BLaER1 (cell line): ENCODE measurements at regions not wholly inside any gene's neighbourhood (a gene's known extent, or its start where the extent isn't known, plus 50 kb on each side); places are given as distances from the start of the nearest gene placed in this dataset.

Experiments used
- H3K27ac ChIP-seq: shearing (Covaris generic); formaldehyde crosslinking; 2 replicates; pipeline ENCODE4 v1.8.1; 2022
- H3K27me3 ChIP-seq: shearing (Covaris generic); formaldehyde crosslinking; 2 replicates; pipeline ENCODE4 v1.8.1; 2022
- H3K36me3 ChIP-seq: shearing (Covaris generic); formaldehyde crosslinking; 2 replicates; pipeline ENCODE4 v1.8.1; 2022
- H3K4me1 ChIP-seq: shearing (Covaris generic); formaldehyde crosslinking; 2 replicates; pipeline ENCODE4 v1.8.1; 2022
- H3K4me2 ChIP-seq: shearing (Covaris generic); formaldehyde crosslinking; 2 replicates; pipeline ENCODE4 v1.8.1; 2022
- H3K4me3 ChIP-seq: shearing (Covaris generic); formaldehyde crosslinking; 2 replicates; pipeline ENCODE4 v1.8.1; 2022
- H3K9ac ChIP-seq: shearing (Covaris generic); formaldehyde crosslinking; 2 replicates; pipeline ENCODE4 v1.8.1; 2022
- H3K9me3 ChIP-seq: shearing (Covaris generic); formaldehyde crosslinking; 2 replicates; pipeline ENCODE4 v1.8.1; 2022
- H4K20me1 ChIP-seq: shearing (Covaris generic); formaldehyde crosslinking; 2 replicates; pipeline ENCODE4 v1.8.1; 2022
- Cebpa-rat ChIP-seq: shearing (Covaris generic); IDR thresholded peaks from 2 replicates; pipeline ENCODE4 v1.8.1; 2022

DNA sequence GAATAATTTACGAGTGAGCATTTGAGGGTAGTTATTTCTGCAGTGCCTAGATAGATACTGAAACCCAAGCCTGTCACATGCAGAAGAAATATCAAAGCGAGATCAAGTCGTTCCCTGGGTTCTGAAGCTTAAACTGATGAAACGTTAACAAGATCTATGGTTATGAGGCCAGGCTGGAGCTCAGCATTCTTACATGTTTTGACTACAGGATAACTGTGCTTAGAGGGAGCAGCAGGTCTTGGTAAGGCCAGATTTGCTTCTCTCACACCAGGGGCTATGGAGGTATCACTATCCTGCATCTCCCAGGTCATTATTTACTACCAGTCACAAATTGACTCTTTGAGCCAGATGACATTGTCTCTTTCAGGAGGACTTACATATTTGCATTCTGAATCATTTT, 1401.4 kb upstream of the PRMT6 start:
- no peak for TF ChIP-seq Cebpa-rat
- no peaks in the 10 kb centered on the region for H3K27me3 ChIP-seq

DNA sequence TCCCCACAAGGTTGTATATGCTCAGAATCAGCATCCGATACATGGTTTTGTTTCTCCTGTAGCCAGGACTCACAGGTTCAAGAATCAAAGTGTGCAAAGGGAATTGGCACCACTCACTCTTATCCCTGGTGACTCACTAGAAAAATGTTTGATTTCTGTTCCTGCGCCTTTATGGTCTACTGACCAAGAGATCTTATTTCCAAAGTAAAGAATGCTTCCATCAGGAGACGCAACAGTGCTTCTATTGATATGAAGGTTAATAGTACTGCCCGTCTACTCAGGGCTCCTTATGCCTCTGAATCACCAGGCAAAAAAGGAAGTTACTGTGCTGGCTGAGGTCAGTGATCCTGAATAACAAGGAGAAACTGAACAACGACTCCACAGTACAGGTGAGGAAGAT, 1392.0 kb upstream of the PRMT6 start:
- TF ChIP-seq Cebpa-rat = no peak
- Histone ChIP-seq H3K9ac (no peak overlapping the region), H3K27me3 (no peaks in the 10 kb centered on the region), H3K27ac (no peak overlapping the region), H3K4me2 (no peak overlapping the region), H3K36me3 (no peaks in the 10 kb centered on the region), H4K20me1 (no peaks in the 10 kb centered on the region), H3K4me1 (no peaks in the 10 kb centered on the region), H3K4me3 (no peak overlapping the region), H3K9me3 (no peaks in the 10 kb centered on the region)

More for the DNA sequence above, 1401.4 kb upstream of the PRMT6 start:
- Histone ChIP-seq H3K4me3 (no peak overlapping the region), H3K9ac (no peak overlapping the region), H3K4me1 (no peaks in the 10 kb centered on the region), H3K9me3 (no peaks in the 10 kb centered on the region), H3K36me3 (no peaks in the 10 kb centered on the region), H3K4me2 (no peak overlapping the region), H4K20me1 (no peaks in the 10 kb centered on the region), H3K27ac (no peak overlapping the region)

DNA sequence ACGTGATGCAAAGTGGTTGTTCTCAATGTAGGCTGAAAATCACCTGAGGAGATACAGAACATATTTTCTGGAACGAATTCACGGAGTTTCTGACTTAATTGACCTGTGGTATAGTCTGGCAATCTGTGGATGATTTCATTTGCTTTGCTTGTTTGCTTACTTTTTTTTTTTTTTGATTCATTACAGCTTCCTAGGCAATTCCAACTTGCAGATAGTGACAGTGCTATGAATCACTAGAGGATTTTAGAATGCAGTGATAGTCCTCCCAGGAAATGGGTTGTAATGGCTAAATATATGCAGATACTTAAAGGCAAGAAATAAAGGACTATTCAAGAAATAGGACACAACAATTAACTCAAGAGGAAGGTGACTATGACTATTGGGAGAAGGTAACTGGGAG, 1378.1 kb upstream of the PRMT6 start:
- no peak for TF ChIP-seq Cebpa-rat

DNA sequence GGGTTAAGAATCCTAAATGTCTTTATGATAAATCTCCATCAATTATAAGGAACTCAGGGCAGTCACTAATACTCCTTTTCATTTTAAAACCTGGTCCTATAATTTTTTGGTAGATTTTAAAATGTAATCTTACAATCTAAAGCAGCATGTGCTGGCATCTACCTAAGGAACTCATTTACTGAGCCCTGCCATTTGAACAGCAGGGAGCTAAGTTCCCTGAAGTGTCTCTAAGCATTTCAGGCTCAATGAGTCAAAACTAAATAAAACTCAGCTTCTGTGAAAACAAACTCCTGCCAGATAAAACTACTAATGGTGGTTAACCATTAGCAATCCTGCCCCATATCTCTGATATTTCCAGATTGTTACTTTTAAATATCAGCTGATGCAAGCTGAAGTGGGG, 1371.8 kb upstream of the PRMT6 start:
- H3K4me3 ChIP-seq = no peak overlapping the region
- no peaks in the 10 kb centered on the region for H4K20me1 ChIP-seq
- TF ChIP-seq Cebpa-rat = no peak
- H3K27ac ChIP-seq = no peak overlapping the region
- H3K9ac ChIP-seq = no peak overlapping the region
- no peaks in the 10 kb centered on the region for H3K27me3 ChIP-seq
- no peaks in the 10 kb centered on the region for H3K9me3 ChIP-seq
- H3K4me1 ChIP-seq = no peaks in the 10 kb centered on the region
- no peak overlapping the region for H3K4me2 ChIP-seq
- no peaks in the 10 kb centered on the region for H3K36me3 ChIP-seq

More for the DNA sequence above, 1378.1 kb upstream of the PRMT6 start:
- no peak overlapping the region for H3K4me3 ChIP-seq
- H3K4me2 ChIP-seq = no peak overlapping the region
- no peak overlapping the region for H3K27ac ChIP-seq
- no peaks in the 10 kb centered on the region for H3K9me3 ChIP-seq
- no peaks in the 10 kb centered on the region for H3K36me3 ChIP-seq
- no peaks in the 10 kb centered on the region for H3K27me3 ChIP-seq
- H4K20me1 ChIP-seq = no peaks in the 10 kb centered on the region
- H3K4me1 ChIP-seq = no peaks in the 10 kb centered on the region
- H3K9ac ChIP-seq = no peak overlapping the region

DNA sequence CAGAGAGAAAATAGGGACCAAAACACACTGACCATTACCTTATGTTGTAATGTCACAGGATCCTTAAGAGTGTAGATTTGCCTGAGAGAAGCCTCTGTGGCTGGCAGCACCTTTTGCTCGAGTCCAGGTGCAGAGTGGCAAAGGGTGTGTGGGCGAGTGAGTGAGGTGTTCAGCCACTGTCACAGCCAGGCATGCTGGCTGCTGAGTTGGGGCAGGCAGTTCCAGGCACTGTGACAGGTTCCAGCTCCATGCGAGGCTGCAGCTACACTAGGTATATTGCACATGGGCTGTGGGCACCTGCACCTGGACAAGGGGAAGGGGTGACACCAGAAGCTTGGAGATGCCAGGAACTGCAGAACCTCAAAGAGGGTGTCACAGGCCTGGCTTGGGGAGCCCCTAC, 1370.4 kb upstream of the PRMT6 start:
- Histone ChIP-seq H3K4me1 (no peaks in the 10 kb centered on the region), H3K27ac (no peak overlapping the region), H4K20me1 (no peaks in the 10 kb centered on the region), H3K9me3 (no peaks in the 10 kb centered on the region), H3K4me3 (no peak overlapping the region), H3K36me3 (no peaks in the 10 kb centered on the region), H3K27me3 (no peaks in the 10 kb centered on the region), H3K9ac (no peak overlapping the region), H3K4me2 (no peak overlapping the region)
- TF ChIP-seq Cebpa-rat = no peak

DNA sequence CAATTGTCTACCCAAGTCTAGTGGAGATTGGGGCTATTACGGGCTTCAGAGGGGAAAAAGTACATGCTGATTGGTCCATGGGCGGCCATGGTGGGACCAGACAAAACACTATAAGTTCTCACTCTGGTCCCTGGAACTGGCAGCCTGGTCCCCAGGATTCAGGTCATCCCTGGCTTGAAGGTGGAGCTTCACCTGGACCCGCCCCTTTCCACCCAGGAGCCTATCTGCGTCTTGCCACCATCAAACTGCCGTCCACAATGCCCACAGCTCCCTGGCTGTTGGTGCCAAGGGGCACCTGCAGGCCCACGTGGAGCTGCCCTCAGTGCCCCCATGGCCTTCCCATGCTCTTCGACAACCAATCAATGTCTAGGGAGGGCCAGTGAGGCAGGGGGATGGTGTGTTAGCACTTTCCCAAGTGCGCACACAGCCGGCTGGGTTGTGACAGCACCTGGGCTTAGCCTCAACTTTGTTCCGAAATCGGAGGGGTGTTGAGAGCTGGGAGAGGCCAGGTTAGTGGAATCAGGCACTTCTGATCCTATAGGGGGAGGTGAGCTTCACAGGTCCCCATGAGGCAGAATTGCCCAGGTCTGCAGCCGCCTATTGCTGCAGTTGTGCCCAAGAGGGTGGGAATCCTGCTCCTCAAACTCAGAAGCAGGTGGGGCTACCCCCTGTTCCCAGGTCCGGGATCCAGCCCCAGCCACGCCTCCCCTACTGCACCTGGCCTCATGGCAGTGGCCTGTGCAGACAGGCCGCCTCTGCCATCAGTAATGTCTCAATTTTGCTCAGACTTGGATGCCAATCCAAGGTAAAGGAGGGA, 1369.4 kb upstream of the PRMT6 start:
- TF ChIP-seq Cebpa-rat = no peak
- H4K20me1 ChIP-seq = no peaks in the 10 kb centered on the region

DNA sequence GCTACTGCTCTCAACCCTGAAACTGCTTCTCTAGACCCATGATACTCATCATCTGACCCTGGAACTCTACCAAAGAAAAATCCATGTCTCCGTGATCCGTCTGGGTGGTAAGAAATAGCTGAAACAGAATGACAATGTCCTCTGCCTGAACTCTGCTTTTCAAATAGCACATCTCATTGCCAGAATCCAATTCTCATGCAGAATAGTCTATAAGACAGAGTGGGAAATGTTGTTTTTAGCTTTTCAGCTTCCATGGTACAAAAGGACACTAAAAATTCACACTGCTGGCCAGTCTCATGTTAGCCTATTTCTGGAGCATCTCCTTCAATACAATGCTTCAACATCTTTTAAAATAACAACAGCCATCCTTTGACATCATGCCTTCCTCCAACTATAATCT, 1355.8 kb upstream of the PRMT6 start:
- no peak overlapping the region for H3K9ac ChIP-seq
- H3K36me3 ChIP-seq = no peaks in the 10 kb centered on the region
- no peaks in the 10 kb centered on the region for H3K9me3 ChIP-seq
- H3K4me1 ChIP-seq = no peaks in the 10 kb centered on the region
- no peaks in the 10 kb centered on the region for H4K20me1 ChIP-seq
- no peaks in the 10 kb centered on the region for H3K27me3 ChIP-seq
- no peak overlapping the region for H3K4me2 ChIP-seq
- no peak overlapping the region for H3K27ac ChIP-seq
- H3K4me3 ChIP-seq = no peak overlapping the region
- no peak for TF ChIP-seq Cebpa-rat

More for the DNA sequence above, 1369.4 kb upstream of the PRMT6 start:
- no peak overlapping the region for H3K4me3 ChIP-seq
- H3K4me1 ChIP-seq = no peaks in the 10 kb centered on the region
- H3K27me3 ChIP-seq = no peaks in the 10 kb centered on the region
- H3K36me3 ChIP-seq = no peaks in the 10 kb centered on the region
- H3K9ac ChIP-seq = no peak overlapping the region
- H3K9me3 ChIP-seq = no peaks in the 10 kb centered on the region
- H3K4me2 ChIP-seq = no peak overlapping the region
- no peak overlapping the region for H3K27ac ChIP-seq

DNA sequence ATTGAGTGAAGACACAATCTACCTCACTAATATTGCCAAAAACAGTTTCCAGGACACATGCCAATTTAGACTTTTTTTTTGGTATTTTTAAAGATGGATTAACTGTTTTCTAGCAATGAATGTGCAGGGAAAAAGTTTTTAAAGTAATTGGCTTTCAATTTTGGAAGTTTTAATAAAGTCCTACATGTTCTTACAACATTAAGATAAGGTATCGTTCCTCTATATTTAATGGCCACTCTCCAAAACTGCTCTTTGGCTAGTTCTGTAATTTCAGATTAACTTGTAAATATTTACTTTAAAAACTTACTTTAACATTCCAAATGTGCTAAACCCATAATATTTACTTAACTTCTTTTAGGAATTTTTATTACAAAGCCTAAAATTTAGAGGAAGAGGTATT, 1332.2 kb upstream of the PRMT6 start:
- Histone ChIP-seq H3K27ac (no peak overlapping the region), H3K9me3 (no peaks in the 10 kb centered on the region), H3K27me3 (no peaks in the 10 kb centered on the region), H4K20me1 (no peaks in the 10 kb centered on the region), H3K4me3 (no peak overlapping the region), H3K36me3 (no peaks in the 10 kb centered on the region), H3K9ac (no peak overlapping the region), H3K4me2 (no peak overlapping the region), H3K4me1 (no peaks in the 10 kb centered on the region)
- no peak for TF ChIP-seq Cebpa-rat

DNA sequence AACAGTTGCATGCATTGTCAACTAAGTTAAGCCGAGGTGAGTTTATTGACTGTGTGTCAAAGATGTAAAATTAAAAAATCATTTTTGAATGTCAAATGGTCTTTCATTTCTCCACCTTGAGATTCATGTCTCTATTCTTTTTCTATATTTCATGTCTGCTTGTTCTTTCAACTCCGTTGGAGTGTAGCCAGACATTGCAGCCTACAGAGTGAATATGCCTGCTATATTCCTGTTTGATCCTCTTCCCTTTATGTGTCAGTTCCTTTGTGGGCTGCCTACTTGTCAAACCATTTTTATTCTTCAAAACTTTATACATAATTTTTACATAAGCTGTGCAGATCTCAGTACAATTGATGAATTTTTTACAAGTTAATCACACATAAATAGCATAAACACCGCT, 1325.8 kb upstream of the PRMT6 start:
- H3K27ac ChIP-seq = no peak overlapping the region

DNA sequence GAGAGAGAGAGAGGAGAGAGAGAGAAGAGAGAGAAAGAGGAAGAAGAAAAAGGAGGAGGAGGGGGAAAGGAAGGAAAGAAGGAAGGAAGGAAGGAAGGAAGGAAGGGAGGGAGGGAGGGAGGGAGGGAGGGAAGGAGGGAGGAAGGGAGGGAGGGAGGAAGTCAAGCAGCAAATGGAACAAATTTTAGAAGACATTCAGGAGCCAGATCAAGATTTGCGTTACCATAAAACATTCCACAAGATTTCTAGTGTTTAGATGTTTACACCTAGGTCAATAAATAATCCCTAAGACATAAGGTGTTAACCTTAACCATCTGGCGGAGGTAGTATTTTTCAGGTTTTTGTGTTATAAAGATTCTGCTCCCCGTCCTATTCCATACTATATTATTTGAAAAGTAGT, 1320.1 kb upstream of the PRMT6 start:
- TF ChIP-seq Cebpa-rat = no peak
- H3K4me2 ChIP-seq = no peak overlapping the region
- no peak overlapping the region for H3K4me3 ChIP-seq
- no peak overlapping the region for H3K27ac ChIP-seq
- no peaks in the 10 kb centered on the region for H3K4me1 ChIP-seq
- no peak overlapping the region for H3K9ac ChIP-seq
- H3K36me3 ChIP-seq = no peaks in the 10 kb centered on the region
- no peaks in the 10 kb centered on the region for H3K9me3 ChIP-seq
- H4K20me1 ChIP-seq = no peaks in the 10 kb centered on the region
- no peaks in the 10 kb centered on the region for H3K27me3 ChIP-seq

More for the DNA sequence above, 1325.8 kb upstream of the PRMT6 start:
- Histone ChIP-seq H3K4me1 (no peaks in the 10 kb centered on the region), H3K4me3 (no peak overlapping the region), H3K9me3 (no peaks in the 10 kb centered on the region), H4K20me1 (no peaks in the 10 kb centered on the region), H3K36me3 (no peaks in the 10 kb centered on the region), H3K9ac (no peak overlapping the region), H3K27me3 (no peaks in the 10 kb centered on the region), H3K4me2 (no peak overlapping the region)
- no peak for TF ChIP-seq Cebpa-rat

DNA sequence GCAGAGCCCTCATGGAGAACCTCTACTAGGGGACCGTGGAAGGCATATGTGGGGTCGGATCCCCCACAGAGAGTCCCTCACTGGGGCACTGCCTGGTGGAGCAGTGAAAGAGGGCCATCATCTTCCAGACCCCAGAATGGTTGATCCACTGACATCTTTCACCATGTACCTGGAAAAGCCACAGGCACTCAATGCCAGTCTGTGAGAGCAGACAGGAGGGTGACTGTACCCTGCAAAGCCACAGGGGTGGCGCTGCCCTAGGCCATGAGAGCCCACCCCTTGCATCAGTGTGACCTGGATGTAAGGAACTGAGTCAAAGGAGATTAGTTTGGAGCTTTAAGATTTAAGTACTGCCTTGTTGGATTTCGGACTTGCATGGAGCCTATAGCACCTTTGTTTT, 1276.7 kb upstream of the PRMT6 start:
- Histone ChIP-seq H3K4me2 (no peak overlapping the region), H3K9me3 (peaks cover 5% of the 10 kb centered on the region; the same call in 1 of the 2 replicates), H3K36me3 (no peaks in the 10 kb centered on the region), H3K4me1 (no peaks in the 10 kb centered on the region), H3K4me3 (no peak overlapping the region), H3K27me3 (no peaks in the 10 kb centered on the region), H4K20me1 (no peaks in the 10 kb centered on the region), H3K27ac (no peak overlapping the region), H3K9ac (no peak overlapping the region)
- TF ChIP-seq Cebpa-rat = no peak
